HEK293 (cell line): ENCODE measurements at regions not wholly inside any gene's neighbourhood (a gene's known extent, or its start where the extent isn't known, plus 50 kb on each side); places are given as distances from the start of the nearest gene placed in this dataset.

ENCODE experiments used
- CTCF ChIA-PET: fragments of 350-600 bp; formaldehyde crosslinking; extraction: SDS; loops from one replicate; lab custom pipeline; 2021; ENCODE audit warnings: antibody characterized with exemption; lab: Yijun Ruan, JAX
- POLR2A ChIA-PET: fragments of 300-600 bp; formaldehyde crosslinking; extraction: SDS; loops from one replicate; lab custom pipeline; 2020; ENCODE audit warnings: antibody characterized with exemption, inconsistent platforms; lab: Yijun Ruan, JAX
- H3K27ac ChIP-seq: fragments of 200-500 bp; sonication (Bioruptor generic); 2 replicates; pipeline ENCODE4 v1.5.1; 2014; ENCODE audit warnings: low read depth, low read length, control low read depth, inconsistent platforms; ENCODE audit errors: extremely low read depth
- H3K36me3 ChIP-seq, 2 experiments: fragments of 200-500 bp in 1 of 2; sonication (Bioruptor generic) in 1 of 2; 1 replicate in 1 of 2; 2 replicates in 1 of 2; pipeline ENCODE4 v1.5.1; 2014 to 2017; ENCODE audit warnings: inconsistent platforms in 2 of 2, low read length in 2 of 2; ENCODE audit not compliant: control insufficient read depth in 2 of 2, insufficient read depth in 1 of 2
- H3K4me1 ChIP-seq: fragments of 200-500 bp; sonication (Bioruptor generic); 2 replicates; pipeline ENCODE4 v1.5.1; 2014; ENCODE audit warnings: mild to moderate bottlenecking, low read length, inconsistent platforms; ENCODE audit not compliant: control insufficient read depth, insufficient read depth
- H3K4me3 ChIP-seq: 2 replicates; pipeline ENCODE4 v1.5.1; 2011; ENCODE audit warnings: low read depth, mild to moderate bottlenecking, control low read depth, low read length, moderate library complexity
- H3K9me3 ChIP-seq: fragments of 200-500 bp; sonication (Bioruptor generic); 2 replicates; pipeline ENCODE4 v1.5.1; 2014; ENCODE audit warnings: low read depth, low read length, inconsistent platforms; ENCODE audit not compliant: control insufficient read depth, insufficient read depth
- FEZF1 ChIP-seq: fragments of 450-650 bp; formaldehyde crosslinking; IDR thresholded peaks from 2 replicates; pipeline ENCODE4 v1.5.1; 2016; ENCODE audit warnings: missing biosample characterization, missing genetic modification characterization
- GFI1B ChIP-seq: fragments of 450-650 bp; formaldehyde crosslinking; IDR thresholded peaks from 2 replicates; pipeline ENCODE4 v1.5.1; 2016; ENCODE audit warnings: missing biosample characterization, missing genetic modification characterization
- OSR2 ChIP-seq: fragments of 450-650 bp; formaldehyde crosslinking; IDR thresholded peaks from 2 replicates; pipeline ENCODE4 v1.5.1; 2016; ENCODE audit warnings: missing biosample characterization, missing genetic modification characterization
- PRDM6 ChIP-seq: fragments of 450-650 bp; formaldehyde crosslinking; IDR thresholded peaks from 2 replicates; pipeline ENCODE4 v1.5.1; 2017; ENCODE audit warnings: missing biosample characterization, missing genetic modification characterization
- RBAK ChIP-seq: fragments of 450-650 bp; formaldehyde crosslinking; IDR thresholded peaks from 2 replicates; pipeline ENCODE4 v1.5.1; 2016; ENCODE audit warnings: missing biosample characterization, missing genetic modification characterization
- TCF7L2 ChIP-seq: IDR thresholded peaks from 2 replicates; pipeline ENCODE4 v1.6.1; 2011; ENCODE audit warnings: low read depth, mild to moderate bottlenecking, inconsistent platforms, low read length, moderate library complexity, borderline replicate concordance
- YY1 ChIP-seq: fragments of 450-650 bp; formaldehyde crosslinking; IDR thresholded peaks from 2 replicates; pipeline ENCODE4 v1.5.1; 2018; ENCODE audit warnings: missing biosample characterization, missing genetic modification characterization
- ZBTB6 ChIP-seq: fragments of 450-650 bp; formaldehyde crosslinking; IDR thresholded peaks from 2 replicates; pipeline ENCODE4 v1.5.1; 2017; ENCODE audit warnings: missing biosample characterization, missing genetic modification characterization
- ZNF148 ChIP-seq: fragments of 450-650 bp; formaldehyde crosslinking; IDR thresholded peaks from 2 replicates; pipeline ENCODE4 v1.5.0; 2017; ENCODE audit warnings: missing biosample characterization, missing genetic modification characterization, borderline replicate concordance
- ZNF223 ChIP-seq: fragments of 450-650 bp; formaldehyde crosslinking; IDR thresholded peaks from 2 replicates; pipeline ENCODE4 v1.5.1; 2016; ENCODE audit warnings: missing biosample characterization, missing genetic modification characterization
- ZNF449 ChIP-seq: fragments of 450-650 bp; formaldehyde crosslinking; IDR thresholded peaks from 2 replicates; pipeline ENCODE4 v1.5.1; 2017; ENCODE audit warnings: missing biosample characterization, mild to moderate bottlenecking, missing genetic modification characterization, moderate library complexity
- ZNF48 ChIP-seq: fragments of 450-650 bp; formaldehyde crosslinking; IDR thresholded peaks from 2 replicates; pipeline ENCODE4 v1.5.1; 2016; ENCODE audit warnings: missing biosample characterization, missing genetic modification characterization
- ZNF488 ChIP-seq: fragments of 450-650 bp; formaldehyde crosslinking; IDR thresholded peaks from 2 replicates; pipeline ENCODE4 v1.5.1; 2016; ENCODE audit warnings: missing biosample characterization, missing genetic modification characterization
- ZNF544 ChIP-seq: fragments of 450-650 bp; formaldehyde crosslinking; IDR thresholded peaks from 2 replicates; pipeline ENCODE4 v1.5.0; 2017; ENCODE audit warnings: missing biosample characterization, missing genetic modification characterization
- ZNF580 ChIP-seq: fragments of 450-650 bp; formaldehyde crosslinking; IDR thresholded peaks from 2 replicates; pipeline ENCODE4 v1.5.1; 2016; ENCODE audit warnings: missing biosample characterization, missing genetic modification characterization
- ZNF596 ChIP-seq: fragments of 450-650 bp; IDR thresholded peaks from 2 replicates; pipeline ENCODE4 v1.5.0; 2018; ENCODE audit warnings: missing biosample characterization, mild to moderate bottlenecking, missing genetic modification characterization, moderate library complexity
- ZNF792 ChIP-seq: fragments of 450-650 bp; formaldehyde crosslinking; IDR thresholded peaks from 2 replicates; pipeline ENCODE4 v1.5.1; 2016; ENCODE audit warnings: missing biosample characterization, missing genetic modification characterization
- ZSCAN16 ChIP-seq: fragments of 450-650 bp; formaldehyde crosslinking; IDR thresholded peaks from 2 replicates; pipeline ENCODE4 v1.5.1; 2016; ENCODE audit warnings: missing biosample characterization, missing genetic modification characterization
- ZSCAN18 ChIP-seq: fragments of 450-650 bp; formaldehyde crosslinking; IDR thresholded peaks from 2 replicates; pipeline ENCODE4 v1.5.1; 2016; ENCODE audit warnings: missing biosample characterization, missing genetic modification characterization

- no peak overlapping the region for H3K4me3 ChIP-seq
- H3K9me3 ChIP-seq = no peaks in the 10 kb centered on the region
- H3K36me3 ChIP-seq = no peaks in the 10 kb centered on the region
- CTCF ChIA-PET = no interaction called here
- POLR2A ChIA-PET = no interaction called here
- peaks cover 2% of the 10 kb centered on the region; the same call in 1 of the 2 replicates for H3K4me1 ChIP-seq
- H3K27ac ChIP-seq = no peak overlapping the region
- TF ChIP-seq YY1 (tag by site-specific recombination) (no peak), ZSCAN16 (no peak), TCF7L2 (peak; percentile 84), ZNF449 (tag by site-specific recombination) (peak; percentile 32; the same call in 1 of the 2 replicates), FEZF1 (0 out of 2 replicates have a peak, but pooled peaks have one; percentile 9), PRDM6 (tag by site-specific recombination) (0 out of 2 replicates have a peak, but pooled peaks have one; percentile 22), ZNF223 (tag by site-specific recombination) (no peak), ZNF792 (no peak), ZNF48 (tag by site-specific recombination) (no peak), ZNF544 (no peak), ZNF148 (tag by site-specific recombination) (no peak), OSR2 (tag by site-specific recombination) (0 out of 2 replicates have a peak, but pooled peaks have one; percentile 10), GFI1B (tag by site-specific recombination) (no peak), ZNF580 (tag by site-specific recombination) (0 out of 2 replicates have a peak, but pooled peaks have one; percentile 36), ZNF596 (tag by site-specific recombination) (no peak), RBAK (no peak), ZBTB6 (tag by site-specific recombination) (no peak), ZNF488 (tag by site-specific recombination) (no peak), ZSCAN18 (tag by site-specific recombination) (no peak)
Measured at GRCh38 chr3:73292220-73292619, 230.8 kb downstream of the EBLN2 start.
